GM12878 (cell line): ENCODE measurements at regions not wholly inside any gene's neighbourhood (a gene's known extent, or its start where the extent isn't known, plus 50 kb on each side); places are given as distances from the start of the nearest gene placed in this dataset.

Experiments
- ATAC-seq: fragments of 200-7000 bp; cut with Tn5 transposase; 3 replicates; pipeline ENCODE4 v1.9.1; 2020; ENCODE audit warnings: mild to moderate bottlenecking, moderate library complexity
- BruUV-seq: library from RNA; stranded (reverse); fragments of 400-500 nt; replicated peaks from 2 replicates; lab custom pipeline; 2021; lab: Mats Ljungman, UMichigan
- CTCF ChIA-PET: fragments of 300-600 bp; sonication (Branson Sonifier 250); formaldehyde crosslinking; extraction: SDS; loops from one replicate; lab custom pipeline; 2021; ENCODE audit warnings: inconsistent platforms; lab: Yijun Ruan, JAX
- POLR2A ChIA-PET: fragments of 350-600 bp; formaldehyde crosslinking; extraction: SDS; loops from one replicate; lab custom pipeline; 2021; ENCODE audit warnings: inconsistent platforms; lab: Charles Lee
- RAD21 ChIA-PET: fragments of 300-600 bp; sonication (Branson Sonifier 250); formaldehyde crosslinking; loops from one replicate; lab custom pipeline; 2023; ENCODE audit warnings: antibody characterized with exemption; ENCODE audit not compliant: unreplicated experiment; lab: Charles Lee
- SMC1A ChIA-PET: fragments of 300-600 bp; sonication (Branson Sonifier 250); formaldehyde crosslinking; loops from one replicate; lab custom pipeline; 2023; ENCODE audit not compliant: unreplicated experiment, uncharacterized antibody; lab: Charles Lee
- DNase-seq: peaks from one replicate; pipeline ENCODE4 v3.0.0-alpha.2; 2011; ENCODE audit warnings: low read depth, low spot score
- FAIRE-seq: peaks from 3 replicates; lab custom pipeline; 2011; peaks lifted over from hg19 to GRCh38; lab: Jason Lieb, UNC
- H2AFZ ChIP-seq: 2 replicates; pipeline ENCODE4 v1.6.0; 2011; ENCODE audit warnings: low read depth, low read length, control low read depth; ENCODE audit not compliant: control insufficient read depth
- H3K27ac ChIP-seq: 2 replicates; pipeline ENCODE4 v1.5.1; 2011; ENCODE audit warnings: control low read depth; ENCODE audit not compliant: control insufficient read depth, insufficient read depth
- H3K27me3 ChIP-seq, 2 experiments: replicated peaks in 1 of 2; 2 replicates each; pipeline versions ENCODE4 v1.6.0 to v1.6.1; 2011; ENCODE audit warnings: low read length in 1 of 2; ENCODE audit not compliant: control insufficient read depth in 2 of 2, insufficient read depth in 2 of 2
- H3K36me3 ChIP-seq, 2 experiments: 2 replicates each; pipeline ENCODE4 v1.5.1; 2011; ENCODE audit warnings: low read length in 1 of 2; ENCODE audit not compliant: control insufficient read depth in 2 of 2, insufficient read depth in 2 of 2
- H3K4me1 ChIP-seq: 2 replicates; pipeline ENCODE4 v1.6.1; 2011; ENCODE audit warnings: mild to moderate bottlenecking, low read length, moderate library complexity, mixed read lengths; ENCODE audit not compliant: control insufficient read depth, insufficient read depth
- H3K4me2 ChIP-seq: 2 replicates; pipeline ENCODE4 v1.6.0; 2011; ENCODE audit warnings: control low read depth; ENCODE audit not compliant: control insufficient read depth, insufficient read depth
- H3K4me3 ChIP-seq: fragments of 200-600 bp; sonication (generic); 2 replicates; pipeline ENCODE4 v1.5.1; 2016
- H3K79me2 ChIP-seq: 2 replicates; pipeline ENCODE4 v1.6.0; 2011; ENCODE audit warnings: low read length; ENCODE audit not compliant: control insufficient read depth, insufficient read depth
- H3K9ac ChIP-seq: 2 replicates; pipeline ENCODE4 v1.8.0; 2011; ENCODE audit warnings: low read length, control low read depth, mixed read lengths; ENCODE audit not compliant: control insufficient read depth, insufficient read depth
- H3K9me3 ChIP-seq: replicated peaks from 3 replicates; pipeline ENCODE4 v1.5.1; 2011; ENCODE audit warnings: mild to moderate bottlenecking, low read length; ENCODE audit not compliant: control insufficient read depth, insufficient read depth
- H4K20me1 ChIP-seq: 2 replicates; pipeline ENCODE4 v1.6.0; 2011; ENCODE audit not compliant: control insufficient read depth, insufficient read depth
- CUX1 ChIP-seq: IDR thresholded peaks from 2 replicates; pipeline ENCODE4 v1.6.1; 2012; ENCODE audit warnings: improper control_type of control experiment, low read depth, low read length; ENCODE audit not compliant: insufficient replicate concordance
- FOXK2 ChIP-seq: fragments of 450-650 bp; IDR thresholded peaks from 2 replicates; pipeline ENCODE4 v1.6.1; 2017; ENCODE audit warnings: mild to moderate bottlenecking, moderate library complexity
- LARP7 ChIP-seq: fragments of 450-650 bp; IDR thresholded peaks from 2 replicates; pipeline ENCODE4 v1.6.1; 2017; ENCODE audit warnings: mild to moderate bottlenecking
- MXI1 ChIP-seq: fragments of 150-350 bp; IDR thresholded peaks from 2 replicates; pipeline ENCODE4 v1.6.1; 2011; ENCODE audit warnings: low read depth, mild to moderate bottlenecking, inconsistent platforms, low read length, improper control_type of control experiment
- TARDBP ChIP-seq: IDR thresholded peaks from 2 replicates; pipeline ENCODE4 v1.6.1; 2016; ENCODE audit warnings: borderline replicate concordance
- WGBS: methylation state at CpG from one replicate; pipeline ENCODE4 v1.1.6; 2016; ENCODE audit warnings: low lambda C conversion rate; ENCODE audit not compliant: insufficient replicate concordance, insufficient coverage; ENCODE audit errors: missing lambda C conversion rate; 5-methylcytosine and 5-hydroxymethylcytosine counted together
- in situ Hi-C: fragments of 300-500 bp; cut with MboI; formaldehyde crosslinking; loops from 9 replicates; pipeline ENCODE4 v1.14.3; 2018; ENCODE audit warnings: mixed read lengths
- intact Hi-C: fragments of 100-400 bp; cut with micrococcal nuclease; formaldehyde crosslinking; loops from one replicate; pipeline ENCODE4 v1.14.2; 2022; ENCODE audit not compliant: unreplicated experiment

GRCh38 chr21:35561116-35561515 is 499.2 kb downstream of the SETD4 start:
- intact Hi-C loops = no loop called here
- SMC1A ChIA-PET = no interaction called here
- H4K20me1 ChIP-seq = no peaks in the 10 kb centered on the region
- no peak overlapping the region for H3K4me3 ChIP-seq
- H3K27me3 ChIP-seq = peaks cover 2 to 4% of the 10 kb centered on the region in 2 experiments; a peak in 2 of 4 replicates
- no TSS peak for BruUV-seq
- in situ Hi-C loops = no loop called here
- no peak overlapping the region for H3K4me2 ChIP-seq
- no peaks in the 10 kb centered on the region for H3K36me3 ChIP-seq
- H3K9me3 ChIP-seq = no peaks in the 10 kb centered on the region
- CTCF ChIA-PET = no interaction called here
- H3K4me1 ChIP-seq = no peaks in the 10 kb centered on the region
- no peak overlapping the region for H3K27ac ChIP-seq
- H3K9ac ChIP-seq = no peak overlapping the region
- POLR2A ChIA-PET = no interaction called here
- no peak overlapping the region for H2AFZ ChIP-seq
- RAD21 ChIA-PET = no interaction called here
- no peak for FAIRE-seq
- 18% methylated on average over 4 of the region's 4 CpGs for WGBS
- H3K79me2 ChIP-seq = no peaks in the 10 kb centered on the region
- no peak for DNase-seq
- ATAC-seq = no peak
- TF ChIP-seq LARP7 (no peak), MXI1 (no peak), TARDBP (no peak), FOXK2 (no peak), CUX1 (no peak)
